Left kidney (tissue), 1 donor: ENCODE measurements at regions not wholly inside any gene's neighbourhood (a gene's known extent, or its start where the extent isn't known, plus 50 kb on each side); places are given as distances from the start of the nearest gene placed in this dataset.
A peak's percentile ranks its signal among the peaks of the same experiment; 100 is the strongest.

ENCODE experiments used
- DNase-seq: peaks from one replicate; pipeline ENCODE4 v3.0.0-alpha.2; 2013

- no peak for DNase-seq
These were observed 851.6 kb downstream of the CENPC start for GRCh38 chr4:66693694-66694093.

GRCh38 chr4:66691101-66691500 lies 854.2 kb downstream of the CENPC start:
- DNase-seq = no peak

- DNase-seq = peak; percentile 4
These were observed 856.6 kb downstream of the CENPC start for GRCh38 chr4:66688674-66689073.

- DNase-seq = no peak
These were observed 857.8 kb downstream of the CENPC start for GRCh38 chr4:66687459-66687858.

- DNase-seq = no peak
These were observed 863.3 kb downstream of the CENPC start for GRCh38 chr4:66681962-66682361.

- DNase-seq = no peak
These were observed 878.1 kb downstream of the CENPC start for GRCh38 chr4:66667249-66667648.

- no peak for DNase-seq
These were observed 882.7 kb downstream of the CENPC start for GRCh38 chr4:66662620-66663019.

GRCh38 chr4:66658809-66659208 lies 886.5 kb downstream of the CENPC start:
- no peak for DNase-seq

- DNase-seq = no peak
These were observed 889.8 kb downstream of the CENPC start for GRCh38 chr4:66655505-66655904.

- DNase-seq = no peak
These were observed 891.4 kb downstream of the CENPC start for GRCh38 chr4:66653937-66654336.

GRCh38 chr4:66649236-66649635 lies 896.1 kb downstream of the CENPC start:
- no peak for DNase-seq

- DNase-seq = no peak
These were observed 897.4 kb downstream of the CENPC start for GRCh38 chr4:66647926-66648325.

- no peak for DNase-seq
These were observed 897.8 kb downstream of the CENPC start for GRCh38 chr4:66647476-66647875.

GRCh38 chr4:66640233-66640990 lies 904.9 kb downstream of the CENPC start:
- no peak for DNase-seq

- DNase-seq = no peak
These were observed 905.9 kb downstream of the CENPC start for GRCh38 chr4:66639361-66639760.

- no peak for DNase-seq
These were observed 909.0 kb downstream of the CENPC start for GRCh38 chr4:66636349-66636748.

GRCh38 chr4:66633477-66633876 lies 911.8 kb downstream of the CENPC start:
- no peak for DNase-seq

GRCh38 chr4:66629927-66630326 lies 915.4 kb downstream of the CENPC start:
- no peak for DNase-seq

GRCh38 chr4:66628146-66628545 lies 917.2 kb downstream of the CENPC start:
- no peak for DNase-seq

- DNase-seq = no peak
These were observed 919.8 kb downstream of the CENPC start for GRCh38 chr4:66625480-66625879.

- DNase-seq = no peak
These were observed 931.7 kb downstream of the CENPC start for GRCh38 chr4:66613591-66613990.

GRCh38 chr4:66609014-66609413 lies 936.3 kb downstream of the CENPC start:
- no peak for DNase-seq

- no peak for DNase-seq
These were observed 936.6 kb upstream of the EPHA5 start for GRCh38 chr4:66606908-66607307.

- DNase-seq = no peak
These were observed 935.9 kb upstream of the EPHA5 start for GRCh38 chr4:66606215-66606614.

- DNase-seq = no peak
These were observed 933.9 kb upstream of the EPHA5 start for GRCh38 chr4:66604192-66604591.
